Hepatocyte (in vitro differentiated cells): ENCODE measurements at regions not wholly inside any gene's neighbourhood (a gene's known extent, or its start where the extent isn't known, plus 50 kb on each side); places are given as distances from the start of the nearest gene placed in this dataset.

ENCODE experiments used
- DNase-seq: peaks from one replicate; pipeline ENCODE4 v3.0.0-alpha.2; 2016; ENCODE audit warnings: low spot score
- H2AFZ ChIP-seq: fragments of 200-600 bp; sonication (generic); 2 replicates; pipeline ENCODE4 v1.6.0; 2016; ENCODE audit warnings: antibody characterized with exemption, mild to moderate bottlenecking
- H3K27ac ChIP-seq: fragments of 200-600 bp; sonication (generic); 2 replicates; pipeline ENCODE4 v1.5.1; 2016; ENCODE audit warnings: mild to moderate bottlenecking
- H3K27me3 ChIP-seq: fragments of 200-600 bp; sonication (generic); 2 replicates; pipeline ENCODE4 v1.6.1; 2016
- H3K36me3 ChIP-seq: fragments of 200-600 bp; sonication (generic); replicated peaks from 2 replicates; pipeline ENCODE4 v1.5.1; 2016; ENCODE audit warnings: low read depth; ENCODE audit not compliant: insufficient read depth
- H3K4me1 ChIP-seq: fragments of 200-600 bp; sonication (generic); 2 replicates; pipeline ENCODE4 v1.5.1; 2016; ENCODE audit warnings: mild to moderate bottlenecking, moderate library complexity; ENCODE audit not compliant: insufficient read depth
- H3K4me2 ChIP-seq: fragments of 200-600 bp; sonication (generic); 2 replicates; pipeline ENCODE4 v1.6.0; 2016
- H3K4me3 ChIP-seq: fragments of 200-600 bp; sonication (generic); 2 replicates; pipeline ENCODE4 v1.5.1; 2016; ENCODE audit warnings: mild to moderate bottlenecking
- H3K79me2 ChIP-seq: fragments of 200-600 bp; sonication (generic); 2 replicates; pipeline ENCODE4 v1.6.0; 2017; ENCODE audit warnings: mild to moderate bottlenecking
- H3K9me2 ChIP-seq: fragments of 200-600 bp; sonication (generic); replicated peaks from 2 replicates; pipeline ENCODE4 v1.6.0; 2017; ENCODE audit warnings: mild to moderate bottlenecking; ENCODE audit not compliant: insufficient read depth
- H3K9me3 ChIP-seq: fragments of 200-600 bp; sonication (generic); 2 replicates; pipeline ENCODE4 v1.5.1; 2016; ENCODE audit warnings: low read depth, mild to moderate bottlenecking
- H4K20me1 ChIP-seq: fragments of 200-600 bp; sonication (generic); 2 replicates; pipeline ENCODE4 v1.6.0; 2016; ENCODE audit warnings: mild to moderate bottlenecking; ENCODE audit not compliant: insufficient read depth, poor library complexity, severe bottlenecking
- EZH2 ChIP-seq: fragments of 200-600 bp; sonication (generic); IDR thresholded peaks from 2 replicates; pipeline ENCODE4 v1.6.1; 2016; ENCODE audit warnings: antibody characterized with exemption, mild to moderate bottlenecking, borderline replicate concordance
- EZH2phosphoT487 ChIP-seq: fragments of 200-600 bp; sonication (generic); IDR thresholded peaks from one replicate; pipeline ENCODE4 v1.6.1; 2018; ENCODE audit warnings: antibody characterized with exemption, mild to moderate bottlenecking, low read depth, moderate library complexity; ENCODE audit not compliant: unreplicated experiment, severe bottlenecking
- WGBS: methylation state at CpG from one replicate; pipeline ENCODE4 v1.1.6; 2016; ENCODE audit warnings: low lambda C conversion rate; ENCODE audit errors: missing lambda C conversion rate; 5-methylcytosine and 5-hydroxymethylcytosine counted together
- TF ChIP-seq, protein P1 (sequence below): fragments of 200-600 bp; sonication (generic); IDR thresholded peaks from 2 replicates; pipeline ENCODE4 v1.5.1; 2016; ENCODE audit warnings: antibody characterized with exemption, mild to moderate bottlenecking; ENCODE audit not compliant: poor library complexity

GRCh38 chr12:17642340-17642650 lies 447.7 kb downstream of the RERGL start:
- TF ChIP-seq, protein P1, sequence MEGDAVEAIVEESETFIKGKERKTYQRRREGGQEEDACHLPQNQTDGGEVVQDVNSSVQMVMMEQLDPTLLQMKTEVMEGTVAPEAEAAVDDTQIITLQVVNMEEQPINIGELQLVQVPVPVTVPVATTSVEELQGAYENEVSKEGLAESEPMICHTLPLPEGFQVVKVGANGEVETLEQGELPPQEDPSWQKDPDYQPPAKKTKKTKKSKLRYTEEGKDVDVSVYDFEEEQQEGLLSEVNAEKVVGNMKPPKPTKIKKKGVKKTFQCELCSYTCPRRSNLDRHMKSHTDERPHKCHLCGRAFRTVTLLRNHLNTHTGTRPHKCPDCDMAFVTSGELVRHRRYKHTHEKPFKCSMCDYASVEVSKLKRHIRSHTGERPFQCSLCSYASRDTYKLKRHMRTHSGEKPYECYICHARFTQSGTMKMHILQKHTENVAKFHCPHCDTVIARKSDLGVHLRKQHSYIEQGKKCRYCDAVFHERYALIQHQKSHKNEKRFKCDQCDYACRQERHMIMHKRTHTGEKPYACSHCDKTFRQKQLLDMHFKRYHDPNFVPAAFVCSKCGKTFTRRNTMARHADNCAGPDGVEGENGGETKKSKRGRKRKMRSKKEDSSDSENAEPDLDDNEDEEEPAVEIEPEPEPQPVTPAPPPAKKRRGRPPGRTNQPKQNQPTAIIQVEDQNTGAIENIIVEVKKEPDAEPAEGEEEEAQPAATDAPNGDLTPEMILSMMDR = no peak
- no peak for TF ChIP-seq EZH2phosphoT487
- Histone ChIP-seq H4K20me1 (no peaks in the 10 kb centered on the region), H3K36me3 (no peaks in the 10 kb centered on the region), H3K4me3 (no peak overlapping the region), H2AFZ (peak overlapping the region; percentile 22), H3K4me2 (peak overlapping the region; percentile 74), H3K27ac (no peak overlapping the region), H3K9me3 (no peaks in the 10 kb centered on the region), H3K27me3 (no peaks in the 10 kb centered on the region), H3K9me2 (no peaks in the 10 kb centered on the region), H3K4me1 (no peaks in the 10 kb centered on the region), H3K79me2 (no peaks in the 10 kb centered on the region)
- WGBS = 34% methylated on average over 3 of the region's 3 CpGs
- DNase-seq = no peak

DNA sequence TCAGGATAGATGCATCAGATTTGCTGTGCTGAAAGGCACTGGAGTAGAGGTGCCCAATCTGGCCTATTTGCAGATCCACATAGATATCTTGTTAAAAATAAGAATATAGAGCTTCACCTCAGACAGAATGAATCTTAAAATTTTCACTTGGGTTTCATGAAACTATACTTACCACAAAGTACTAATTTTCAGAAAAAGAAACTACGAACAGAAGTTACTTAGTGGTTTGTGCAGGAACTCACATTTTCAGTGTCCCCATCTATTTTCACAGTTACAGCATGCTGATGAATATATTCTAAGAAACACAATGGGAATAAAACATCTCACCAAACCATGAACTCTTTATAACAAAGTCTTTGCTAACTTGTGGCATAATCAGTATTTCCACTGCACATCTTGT lies 449.4 kb downstream of the RERGL start:
- TF ChIP-seq, protein P1 = no peak
- TF ChIP-seq EZH2phosphoT487 (no peak), EZH2 (no peak)
- Histone ChIP-seq H2AFZ (no peak overlapping the region), H4K20me1 (no peaks in the 10 kb centered on the region), H3K27me3 (no peaks in the 10 kb centered on the region), H3K36me3 (no peaks in the 10 kb centered on the region), H3K4me2 (no peak overlapping the region), H3K4me1 (no peaks in the 10 kb centered on the region), H3K4me3 (no peak overlapping the region), H3K9me2 (no peaks in the 10 kb centered on the region), H3K79me2 (no peaks in the 10 kb centered on the region), H3K27ac (no peak overlapping the region), H3K9me3 (no peaks in the 10 kb centered on the region)
- DNase-seq = no peak
- WGBS = 92% methylated on average over 1 of the region's 1 CpG

- no peak for DNase-seq
- H3K9me3 ChIP-seq = no peaks in the 10 kb centered on the region
- no peaks in the 10 kb centered on the region for H4K20me1 ChIP-seq
- no peaks in the 10 kb centered on the region for H3K79me2 ChIP-seq
- TF ChIP-seq EZH2phosphoT487 = no peak
- TF ChIP-seq EZH2 = no peak
- TF ChIP-seq, protein P1 = no peak
- no peak overlapping the region for H3K4me3 ChIP-seq
- no peaks in the 10 kb centered on the region for H3K36me3 ChIP-seq
- H2AFZ ChIP-seq = no peak overlapping the region
- H3K27ac ChIP-seq = no peak overlapping the region
- WGBS = 84% methylated on average over 2 of the region's 2 CpGs
- no peak overlapping the region for H3K4me2 ChIP-seq
- H3K27me3 ChIP-seq = no peaks in the 10 kb centered on the region
- no peaks in the 10 kb centered on the region for H3K4me1 ChIP-seq
- no peaks in the 10 kb centered on the region for H3K9me2 ChIP-seq
Observed at GRCh38 chr12:17618831-17619230, 471.2 kb downstream of the RERGL start.

- no peak for DNase-seq
- Histone ChIP-seq H2AFZ (no peak overlapping the region), H3K27me3 (no peaks in the 10 kb centered on the region), H4K20me1 (no peaks in the 10 kb centered on the region), H3K4me1 (no peaks in the 10 kb centered on the region), H3K4me2 (no peak overlapping the region), H3K79me2 (no peaks in the 10 kb centered on the region), H3K9me2 (no peaks in the 10 kb centered on the region), H3K9me3 (no peaks in the 10 kb centered on the region), H3K36me3 (no peaks in the 10 kb centered on the region), H3K27ac (no peak overlapping the region), H3K4me3 (no peak overlapping the region)
- 60% methylated on average over 2 of the region's 2 CpGs for WGBS
- TF ChIP-seq, protein P1 = no peak
- TF ChIP-seq EZH2 (no peak), EZH2phosphoT487 (no peak)
Observed at GRCh38 chr12:17609701-17610100, 480.3 kb downstream of the RERGL start.
